Endothelial cell of umbilical vein (primary cell): ENCODE measurements at regions not wholly inside any gene's neighbourhood (a gene's known extent, or its start where the extent isn't known, plus 50 kb on each side); places are given as distances from the start of the nearest gene placed in this dataset.

ENCODE experiments used
- CTCF ChIP-seq, 2 donors: IDR thresholded peaks; 1 replicate in 1 of 2; 2 replicates in 1 of 2; pipeline ENCODE4 v1.5.1; 2011; ENCODE audit warnings: low read length in 2 of 2, mild to moderate bottlenecking in 2 of 2, moderate library complexity in 2 of 2, control low read depth in 1 of 2, inconsistent platforms in 1 of 2, low read depth in 1 of 2; ENCODE audit not compliant: insufficient read depth in 1 of 2; ENCODE audit errors: extremely low read depth in 1 of 2
- EZH2 ChIP-seq: IDR thresholded peaks from 2 replicates; pipeline ENCODE4 v1.6.1; 2012; ENCODE audit warnings: borderline replicate concordance, low read depth, mild to moderate bottlenecking, moderate library complexity, low read length, inconsistent platforms; ENCODE audit not compliant: severe bottlenecking
- FOS ChIP-seq: IDR thresholded peaks from 2 replicates; pipeline ENCODE4 v1.6.1; 2011; ENCODE audit warnings: mild to moderate bottlenecking, low read length, moderate library complexity, borderline replicate concordance; ENCODE audit not compliant: insufficient read depth
- JUN ChIP-seq: IDR thresholded peaks from 2 replicates; pipeline ENCODE4 v1.6.1; 2011; ENCODE audit warnings: borderline replicate concordance, low read depth; ENCODE audit not compliant: insufficient read length, insufficient read depth
- MAX ChIP-seq: IDR thresholded peaks from 2 replicates; pipeline ENCODE4 v1.6.1; 2011; ENCODE audit not compliant: insufficient read depth, insufficient read length
- POLR2A ChIP-seq: IDR thresholded peaks from 2 replicates; pipeline ENCODE4 v1.6.1; 2012; ENCODE audit warnings: low read depth, mild to moderate bottlenecking, control low read depth, low read length
- POLR2AphosphoS5 ChIP-seq: IDR thresholded peaks from 2 replicates; pipeline ENCODE4 v1.6.1; 2012; ENCODE audit warnings: low read depth, mild to moderate bottlenecking, control low read depth, low read length, moderate library complexity; ENCODE audit not compliant: insufficient read depth

- TF ChIP-seq POLR2A (no peak), POLR2AphosphoS5 (no peak), CTCF (IDR thresholded peaks at IDR 0.05; ENCODE audit: extremely low read depth in 1 of 2, insufficient read depth in 1 of 2, low read depth in 1 of 2, low read length in 2 of 2) (no peak), MAX (no peak), EZH2 (no peak), JUN (no peak), FOS (no peak)
These were observed 1048.3 kb downstream of the CDY2B start for GRCh38 chrY:16831766-16832165.
